HepG2 (cell line): ENCODE measurements at regions not wholly inside any gene's neighbourhood (a gene's known extent, or its start where the extent isn't known, plus 50 kb on each side); places are given as distances from the start of the nearest gene placed in this dataset.

Experiments
- ATAC-seq: fragments of 200-7000 bp; cut with Tn5 transposase; 3 replicates; pipeline ENCODE4 v1.9.1; 2020; ENCODE audit warnings: mild to moderate bottlenecking, moderate library complexity
- BruUV-seq: library from RNA; stranded (reverse); fragments of 400-500 nt; replicated peaks from 2 replicates; lab custom pipeline; 2021; lab: Mats Ljungman, UMichigan
- CTCF ChIA-PET: fragments of 300-600 bp; formaldehyde crosslinking; extraction: SDS; loops from one replicate; lab custom pipeline; 2021; ENCODE audit warnings: low total read pairs, inconsistent platforms, low intra/inter-chr PET ratio; lab: Yijun Ruan, JAX
- POLR2A ChIA-PET: fragments of 350-600 bp; sonication (Branson Sonifier 250); formaldehyde crosslinking; loops from one replicate; lab custom pipeline; 2020; ENCODE audit warnings: antibody characterized with exemption, inconsistent platforms; lab: Yijun Ruan, JAX
- DNase-seq: peaks from one replicate; pipeline ENCODE4 v3.0.0-alpha.2; 2015; ENCODE audit warnings: low spot score
- FAIRE-seq: peaks from 3 replicates; lab custom pipeline; 2011; peaks lifted over from hg19 to GRCh38; lab: Jason Lieb, UNC
- H2AFZ ChIP-seq: one replicate; pipeline ENCODE4 v1.6.1; 2011; ENCODE audit warnings: low read length, inconsistent platforms
- H3K27ac ChIP-seq: fragments of 300-600 bp; 3 replicates; pipeline ENCODE4 v1.8.0; 2011; ENCODE audit warnings: mixed run types, mild to moderate bottlenecking, mixed read lengths, low read length, inconsistent platforms; ENCODE audit not compliant: insufficient read depth; ENCODE audit errors: extremely low read length
- H3K27me3 ChIP-seq, 2 experiments: fragments of 200-600 bp in 1 of 2; 2 replicates in 1 of 2; 3 replicates in 1 of 2; pipeline versions ENCODE4 v1.6.0 to v1.8.0; 2011; ENCODE audit warnings: low read length in 2 of 2, mild to moderate bottlenecking in 2 of 2, moderate library complexity in 2 of 2, inconsistent platforms in 1 of 2; ENCODE audit not compliant: insufficient read depth in 2 of 2, control insufficient read depth in 1 of 2
- H3K36me3 ChIP-seq, 2 experiments: fragments of 200-600 bp in 1 of 2; replicated peaks in 1 of 2; 2 replicates in 1 of 2; 3 replicates in 1 of 2; pipeline versions ENCODE4 v1.5.1 to v1.8.0; 2011; ENCODE audit warnings: low read length in 2 of 2, inconsistent platforms in 1 of 2; ENCODE audit not compliant: insufficient read depth in 2 of 2, control insufficient read depth in 1 of 2
- H3K4me1 ChIP-seq: 2 replicates; pipeline ENCODE4 v1.5.1; 2012; ENCODE audit warnings: low read length, inconsistent platforms; ENCODE audit not compliant: insufficient read depth
- H3K4me2 ChIP-seq: 2 replicates; pipeline ENCODE4 v1.6.0; 2011; ENCODE audit warnings: low read depth, low read length, inconsistent platforms
- H3K4me3 ChIP-seq, 3 experiments: fragments of 200-600 bp in 1 of 3; sonication (generic), shearing (Covaris generic) in 1 of 3; replicated peaks in 1 of 3; 2 replicates each; pipeline ENCODE4 v1.5.1; 2011 to 2016; ENCODE audit warnings: low read length in 3 of 3, inconsistent platforms in 2 of 3, low read depth in 2 of 3, mild to moderate bottlenecking in 2 of 3, control low read depth in 1 of 3, mixed read lengths in 1 of 3; ENCODE audit not compliant: insufficient read depth in 1 of 3
- H3K79me2 ChIP-seq: one replicate; pipeline ENCODE4 v1.6.1; 2011; ENCODE audit warnings: low read length, inconsistent platforms; ENCODE audit not compliant: insufficient read depth
- H3K9ac ChIP-seq: 2 replicates; pipeline ENCODE4 v1.6.0; 2011; ENCODE audit warnings: mild to moderate bottlenecking, low read depth, low read length, inconsistent platforms; ENCODE audit not compliant: insufficient read depth
- H3K9me3 ChIP-seq: 2 replicates; pipeline ENCODE4 v1.5.1; 2012; ENCODE audit warnings: mild to moderate bottlenecking, low read length
- H4K20me1 ChIP-seq: 2 replicates; pipeline ENCODE4 v1.6.0; 2011; ENCODE audit warnings: inconsistent platforms, mild to moderate bottlenecking, low read length, moderate library complexity; ENCODE audit not compliant: insufficient read depth
- CEBPB ChIP-seq: IDR thresholded peaks from 2 replicates; pipeline ENCODE4 v1.6.1; 2011; ENCODE audit warnings: low read depth, low read length, improper control_type of control experiment, borderline replicate concordance
- MAFF ChIP-seq: IDR thresholded peaks from 2 replicates; pipeline ENCODE4 v1.6.1; 2011; ENCODE audit warnings: low read depth, low read length, improper control_type of control experiment
- MAFK ChIP-seq, 2 experiments: IDR thresholded peaks in 1 of 2; conservative IDR thresholded peaks in 1 of 2; 2 replicates each; pipeline ENCODE4 v1.6.1; 2011; ENCODE audit warnings: improper control_type of control experiment in 2 of 2, low read length in 2 of 2
- ZHX1 ChIP-seq: sonication (generic); formaldehyde crosslinking; IDR thresholded peaks from 2 replicates; pipeline ENCODE4 v1.8.1; 2022; ENCODE audit warnings: low read depth, mild to moderate bottlenecking, missing genetic modification reagents
- ZNF446 ChIP-seq: sonication (generic); formaldehyde crosslinking; IDR thresholded peaks from 2 replicates; pipeline ENCODE4 v1.5.0; 2020; ENCODE audit warnings: mild to moderate bottlenecking, missing genetic modification reagents
- WGBS: methylation state at CpG from one replicate; pipeline ENCODE4 v1.1.6; 2017; ENCODE audit warnings: low lambda C conversion rate; 5-methylcytosine and 5-hydroxymethylcytosine counted together
- in situ Hi-C: cut with HindIII; loops from 2 replicates; pipeline ENCODE4 v1.10.0; 2017; ENCODE audit warnings: low pct_unique_long_range_greater_than_20kb; ENCODE audit not compliant: extremely low pct_ligation_motif_present
- intact Hi-C: fragments of 100-400 bp; cut with micrococcal nuclease; formaldehyde crosslinking; loops from one replicate; pipeline ENCODE4 v1.10.0; 2022; ENCODE audit not compliant: unreplicated experiment

DNA sequence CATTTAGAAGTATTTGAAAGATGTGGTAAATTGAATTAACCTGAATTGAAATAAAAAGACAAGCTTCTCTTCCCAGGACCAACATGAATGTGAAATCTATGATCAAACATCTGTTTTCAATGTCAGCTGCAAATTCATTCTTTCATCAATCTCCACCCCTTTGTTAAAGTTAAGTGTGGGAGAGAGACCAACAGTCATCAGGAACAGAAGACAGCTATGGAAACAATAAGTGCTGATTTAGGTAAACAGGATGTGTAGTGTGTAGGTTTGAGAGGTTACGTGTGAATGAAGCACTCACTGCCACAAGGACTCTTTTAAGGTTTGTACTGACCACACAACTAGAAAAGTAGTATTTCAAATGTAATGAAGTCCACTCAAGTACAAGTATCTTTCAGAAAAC is 1659.8 kb upstream of the CELF4 start:
- TF ChIP-seq ZNF446 (CRISPR knock-in tag) (no peak), MAFF (peak; percentile 33; the same call in 1 of the 2 replicates), MAFK (conservative IDR thresholded peaks at IDR 0.05 in 1 of 2, IDR thresholded peaks at IDR 0.05 in 1 of 2; ENCODE audit: low read length in 2 of 2) (peak; percentile 15 to 51; a peak in 2 of 4 replicates)
- TF ChIP-seq, all 625 proteins: peak for 2
- Histone ChIP-seq H3K79me2 (no peaks in the 10 kb centered on the region), H3K27ac (no peak overlapping the region), H3K4me2 (no peak overlapping the region), H3K27me3 (no peaks in the 10 kb centered on the region), H4K20me1 (no peaks in the 10 kb centered on the region), H3K4me3 (no peak overlapping the region), H3K9me3 (no peaks in the 10 kb centered on the region), H3K4me1 (no peaks in the 10 kb centered on the region), H3K9ac (no peak overlapping the region), H2AFZ (no peak overlapping the region), H3K36me3 (no peaks in the 10 kb centered on the region)
- intact Hi-C loops = no loop called here
- in situ Hi-C loops = no loop called here
- no TSS peak for BruUV-seq
- WGBS = 88% methylated on average over 1 of the region's 1 CpG
- no peak for FAIRE-seq
- CTCF ChIA-PET = no interaction called here
- ATAC-seq = no peak
- POLR2A ChIA-PET = no interaction called here
- no peak for DNase-seq

- H3K4me1 ChIP-seq = no peaks in the 10 kb centered on the region
- ChIA-PET CTCF (no interaction called here), POLR2A (no interaction called here)
- 100% methylated on average over 1 of the region's 1 CpG for WGBS
- ATAC-seq (no peak), DNase-seq (no peak), FAIRE-seq (no peak)
- TF ChIP-seq CEBPB (peak; percentile 55; the same call in 1 of the 2 replicates), ZHX1 (CRISPR knock-in tag) (no peak)
- H2AFZ ChIP-seq = no peak overlapping the region
- no TSS peak for BruUV-seq
- H3K27ac ChIP-seq = no peak overlapping the region
- H3K9ac ChIP-seq = no peak overlapping the region
- H3K4me3 ChIP-seq = no peak overlapping the region
- no peaks in the 10 kb centered on the region for H4K20me1 ChIP-seq
- H3K27me3 ChIP-seq = no peaks in the 10 kb centered on the region
- in situ Hi-C loops (no loop called here), intact Hi-C loops (no loop called here)
- no peaks in the 10 kb centered on the region for H3K9me3 ChIP-seq
- no peaks in the 10 kb centered on the region for H3K36me3 ChIP-seq
- H3K79me2 ChIP-seq = no peaks in the 10 kb centered on the region
- H3K4me2 ChIP-seq = no peak overlapping the region
Observed at GRCh38 chr18:39223283-39223682, 1657.7 kb upstream of the CELF4 start.
